K562 (cell line): ENCODE measurements at regions not wholly inside any gene's neighbourhood (a gene's known extent, or its start where the extent isn't known, plus 50 kb on each side); places are given as distances from the start of the nearest gene placed in this dataset.

Experiments
- ATAC-seq: fragments of 200-7000 bp; cut with Tn5 transposase; 3 replicates; pipeline ENCODE4 v1.9.1; 2020; ENCODE audit warnings: moderate library complexity
- BruUV-seq: library from RNA; stranded (reverse); fragments of 400-500 nt; replicated peaks from 2 replicates; lab custom pipeline; 2021; lab: Mats Ljungman, UMichigan
- CTCF ChIA-PET: fragments of 300-600 bp; formaldehyde crosslinking; extraction: SDS; loops from one replicate; lab custom pipeline; 2021; ENCODE audit warnings: low intra/inter-chr PET ratio; lab: Yijun Ruan, JAX
- POLR2A ChIA-PET: fragments of 300-600, 350-650 bp; sonication (Branson Sonifier 250); formaldehyde crosslinking; extraction: SDS; loops from one replicate; lab custom pipeline; 2021; ENCODE audit warnings: antibody characterized with exemption, inconsistent platforms; lab: Yijun Ruan, JAX
- DNase-seq, 4 experiments: peaks; one replicate each; pipeline versions ENCODE4 v3.0.0 to v3.0.0-alpha.2; 2011 to 2018; ENCODE audit warnings: low spot score in 3 of 4, mixed read lengths in 3 of 4; ENCODE audit errors: extremely low read depth in 1 of 4
- FAIRE-seq: peaks from 2 replicates; lab custom pipeline; 2011; peaks lifted over from hg19 to GRCh38; lab: Jason Lieb, UNC
- H2AFZ ChIP-seq: 2 replicates; pipeline ENCODE4 v1.6.0; 2011; ENCODE audit warnings: low read depth, low read length, control low read depth, inconsistent platforms
- H3K27ac ChIP-seq: fragments of 200-600 bp; 3 replicates; pipeline ENCODE4 v1.8.0; 2011; ENCODE audit warnings: low read depth, mild to moderate bottlenecking, control low read depth, inconsistent platforms, low read length, moderate library complexity, mixed read lengths; ENCODE audit errors: extremely low read depth
- H3K27me3 ChIP-seq, 2 experiments: fragments of 300-600 bp in 1 of 2; 2 replicates in 1 of 2; 3 replicates in 1 of 2; pipeline versions ENCODE4 v1.6.0 to v1.8.0; 2011; ENCODE audit warnings: inconsistent platforms in 2 of 2, low read length in 2 of 2, mild to moderate bottlenecking in 1 of 2, mixed read lengths in 1 of 2, moderate library complexity in 1 of 2; ENCODE audit not compliant: control insufficient read depth in 2 of 2, insufficient read depth in 2 of 2
- H3K36me3 ChIP-seq: fragments of 300-600 bp; 3 replicates; pipeline ENCODE4 v1.8.0; 2011; ENCODE audit warnings: mild to moderate bottlenecking, low read length, inconsistent platforms; ENCODE audit not compliant: control insufficient read depth, insufficient read depth
- H3K4me1 ChIP-seq, 2 experiments: fragments of 200-600 bp in 1 of 2; replicated peaks in 1 of 2; 2 replicates in 1 of 2; 3 replicates in 1 of 2; pipeline versions ENCODE4 v1.5.1 to v1.8.0; 2011; ENCODE audit warnings: inconsistent platforms in 2 of 2, low read length in 2 of 2, mild to moderate bottlenecking in 1 of 2, mixed read lengths in 1 of 2, moderate library complexity in 1 of 2; ENCODE audit not compliant: control insufficient read depth in 2 of 2, insufficient read depth in 2 of 2
- H3K4me2 ChIP-seq: 2 replicates; pipeline ENCODE4 v1.6.1; 2011; ENCODE audit warnings: low read length, control low read depth, inconsistent platforms, mixed read lengths; ENCODE audit not compliant: insufficient read depth
- H3K4me3 ChIP-seq: fragments of 200-600 bp; sonication (generic), shearing (Covaris generic); 2 replicates; pipeline ENCODE4 v1.5.1; 2016; ENCODE audit warnings: control low read depth, inconsistent platforms
- H3K79me2 ChIP-seq: fragments of 200-600 bp; 3 replicates; pipeline ENCODE4 v1.8.0; 2011; ENCODE audit warnings: low read length, inconsistent platforms; ENCODE audit not compliant: control insufficient read depth, insufficient read depth
- H3K9ac ChIP-seq, 2 experiments: 2 replicates each; pipeline versions ENCODE4 v1.6.0 to v1.6.1; 2011; ENCODE audit warnings: low read depth in 2 of 2, low read length in 2 of 2, control low read depth in 1 of 2, inconsistent platforms in 1 of 2, mild to moderate bottlenecking in 1 of 2, mixed read lengths in 1 of 2; ENCODE audit not compliant: insufficient read depth in 1 of 2
- H3K9me1 ChIP-seq: one replicate; pipeline ENCODE4 v1.6.0; 2011; ENCODE audit warnings: inconsistent platforms, mild to moderate bottlenecking, low read length, moderate library complexity; ENCODE audit not compliant: control insufficient read depth, insufficient read depth
- H3K9me3 ChIP-seq: replicated peaks from 2 replicates; pipeline ENCODE4 v1.5.1; 2011; ENCODE audit warnings: low read depth, low read length, inconsistent platforms; ENCODE audit not compliant: control insufficient read depth, insufficient read depth
- H4K20me1 ChIP-seq: replicated peaks from 2 replicates; pipeline ENCODE4 v1.6.1; 2011; ENCODE audit warnings: low read length, inconsistent platforms, mixed read lengths; ENCODE audit not compliant: control insufficient read depth, insufficient read depth
- CBFA2T3 ChIP-seq: fragments of 450-650 bp; IDR thresholded peaks from 2 replicates; pipeline ENCODE4 v1.6.1; 2017
- CCNT2 ChIP-seq: IDR thresholded peaks from 2 replicates; pipeline ENCODE4 v1.6.1; 2011; ENCODE audit warnings: borderline replicate concordance, low read depth, mild to moderate bottlenecking, moderate library complexity, mixed read lengths, low read length; ENCODE audit not compliant: insufficient read length; ENCODE audit errors: extremely low read depth
- ERF ChIP-seq: fragments of 450-650 bp; formaldehyde crosslinking; IDR thresholded peaks from 2 replicates; pipeline ENCODE4 v1.4.0; 2020; ENCODE audit warnings: mild to moderate bottlenecking, mixed read lengths
- ETS2 ChIP-seq: IDR thresholded peaks from 2 replicates; pipeline ENCODE4 v1.6.1; 2016; ENCODE audit warnings: borderline replicate concordance, missing genetic modification characterization, mild to moderate bottlenecking, moderate library complexity, missing compliant biosample characterization; ENCODE audit not compliant: poor library complexity, severe bottlenecking
- EWSR1 ChIP-seq: fragments of 450-650 bp; IDR thresholded peaks from 2 replicates; pipeline ENCODE4 v1.6.1; 2018; ENCODE audit warnings: borderline replicate concordance, mild to moderate bottlenecking, low read depth, moderate library complexity; ENCODE audit not compliant: partially characterized antibody
- HNRNPL ChIP-seq: fragments of 200-400 bp; formaldehyde crosslinking; IDR thresholded peaks from 2 replicates; pipeline ENCODE4 v1.6.1; 2017; ENCODE audit warnings: low read depth, mild to moderate bottlenecking, low read length
- NCOA2 ChIP-seq, 2 experiments: fragments of 450-650 bp; IDR thresholded peaks; 2 replicates each; pipeline ENCODE4 v1.6.1; 2018; ENCODE audit warnings: mild to moderate bottlenecking in 2 of 2, moderate library complexity in 1 of 2; ENCODE audit not compliant: partially characterized antibody in 2 of 2
- RBM39 ChIP-seq: fragments of 200-400 bp; formaldehyde crosslinking; optimal IDR thresholded peaks from 2 replicates; pipeline ENCODE3; 2018; ENCODE audit warnings: low read depth, low read length
- SAP30 ChIP-seq: fragments of 200-600 bp; sonication (generic); IDR thresholded peaks from 2 replicates; pipeline ENCODE4 v1.6.1; 2012; ENCODE audit warnings: borderline replicate concordance, low read depth, mild to moderate bottlenecking, moderate library complexity, low read length, control low read depth, inconsistent platforms; ENCODE audit not compliant: insufficient read depth, poor library complexity, severe bottlenecking
- SMAD3 ChIP-seq: fragments of 450-650 bp; formaldehyde crosslinking; conservative IDR thresholded peaks from 2 replicates; pipeline ENCODE4 v1.4.0; 2020; ENCODE audit warnings: mild to moderate bottlenecking
- SRSF7 ChIP-seq: fragments of 200-400 bp; formaldehyde crosslinking; optimal IDR thresholded peaks from 2 replicates; pipeline ENCODE3; 2017; ENCODE audit warnings: mild to moderate bottlenecking, low read depth, low read length
- TSC22D4 ChIP-seq: fragments of 450-650 bp; IDR thresholded peaks from 2 replicates; pipeline ENCODE4 v1.6.1; 2016; ENCODE audit warnings: missing genetic modification characterization, missing biosample characterization, control low read depth
- ZNF561 ChIP-seq: fragments of 450-650 bp; formaldehyde crosslinking; conservative IDR thresholded peaks from 2 replicates; pipeline ENCODE4 v1.4.0; 2020; ENCODE audit warnings: mild to moderate bottlenecking, moderate library complexity
- WGBS: fragments of 100-300 bp; shearing (Covaris generic); methylation state at CpG from one replicate; pipeline ENCODE4 v1.1.6; 2016; ENCODE audit warnings: low coverage, mixed read lengths; ENCODE audit not compliant: insufficient coverage; ENCODE audit errors: missing lambda C conversion rate; 5-methylcytosine and 5-hydroxymethylcytosine counted together
- in situ Hi-C: fragments of 300-500 bp; cut with MboI; formaldehyde crosslinking; loops from 4 replicates; pipeline ENCODE4 v1.15.0; 2018; ENCODE audit warnings: inconsistent platforms, mixed read lengths
- intact Hi-C: fragments of 100-400 bp; cut with micrococcal nuclease; formaldehyde crosslinking; loops from 2 replicates; pipeline ENCODE4 v1.14.2; 2022
- TF ChIP-seq, protein P1 (sequence below): fragments of 150-350 bp; IDR thresholded peaks from 2 replicates; pipeline ENCODE4 v1.6.1; 2014; ENCODE audit warnings: low read depth, mild to moderate bottlenecking, low read length, borderline replicate concordance
- TF ChIP-seq, protein P2 (sequence below): fragments of 250-450 bp; sonication (Bioruptor Pico); IDR thresholded peaks from 2 replicates; pipeline ENCODE4 v1.4.0; 2020
- TF ChIP-seq, protein P3 (sequence below), 3 experiments: fragments of 200-800 bp in 1 of 3; sonication (Bioruptor generic) in 1 of 3; sonication (generic) in 1 of 3; formaldehyde crosslinking in 1 of 3; IDR thresholded peaks; 2 replicates each; pipeline versions ENCODE4 v1.6.1 to v1.8.0; 2016 to 2022; ENCODE audit warnings: mild to moderate bottlenecking in 2 of 3, missing compliant biosample characterization in 2 of 3, missing genetic modification characterization in 2 of 3, missing genetic modification reagents in 1 of 3

DNA sequence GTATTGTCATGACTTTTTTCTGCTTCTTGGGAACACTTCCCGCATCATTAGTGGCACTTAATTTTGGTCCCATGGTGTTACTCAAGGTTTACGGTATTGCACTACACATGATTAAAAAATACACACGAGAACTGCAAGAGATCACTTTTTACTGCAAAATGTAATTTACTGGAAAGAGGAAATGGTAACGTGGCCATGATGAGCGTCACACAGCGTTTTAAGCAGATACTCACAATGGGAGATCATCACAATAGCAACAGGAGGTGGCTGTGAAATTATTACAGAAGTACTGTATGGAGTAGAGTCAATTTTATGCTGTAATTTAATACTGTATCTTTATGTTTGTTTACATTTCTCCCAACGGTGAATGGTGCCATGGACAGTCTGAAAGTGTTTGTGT lies 1510.3 kb downstream of the AMY1C start:
- Histone ChIP-seq H3K79me2 (no peaks in the 10 kb centered on the region), H3K4me1 (no peaks in the 10 kb centered on the region), H2AFZ (no peak overlapping the region), H3K36me3 (no peaks in the 10 kb centered on the region), H3K9me3 (no peaks in the 10 kb centered on the region), H4K20me1 (no peaks in the 10 kb centered on the region), H3K27me3 (no peaks in the 10 kb centered on the region), H3K4me3 (no peak overlapping the region), H3K27ac (no peak overlapping the region), H3K9ac (no peak overlapping the region), H3K9me1 (no peaks in the 10 kb centered on the region), H3K4me2 (no peak overlapping the region)
- CTCF ChIA-PET: no interaction called here
- no TSS peak for BruUV-seq
- POLR2A ChIA-PET: no interaction called here
- ATAC-seq (no peak), DNase-seq (no peak), FAIRE-seq (no peak)
- under 1% methylated on average over 7 of the region's 7 CpGs for WGBS
- intact Hi-C loops (no loop called here), in situ Hi-C loops (no loop called here)
- TF ChIP-seq NCOA2 (IDR thresholded peaks at IDR 0.05; ENCODE audit: partially characterized antibody in 2 of 2): no peak
- TF ChIP-seq, protein P1, sequence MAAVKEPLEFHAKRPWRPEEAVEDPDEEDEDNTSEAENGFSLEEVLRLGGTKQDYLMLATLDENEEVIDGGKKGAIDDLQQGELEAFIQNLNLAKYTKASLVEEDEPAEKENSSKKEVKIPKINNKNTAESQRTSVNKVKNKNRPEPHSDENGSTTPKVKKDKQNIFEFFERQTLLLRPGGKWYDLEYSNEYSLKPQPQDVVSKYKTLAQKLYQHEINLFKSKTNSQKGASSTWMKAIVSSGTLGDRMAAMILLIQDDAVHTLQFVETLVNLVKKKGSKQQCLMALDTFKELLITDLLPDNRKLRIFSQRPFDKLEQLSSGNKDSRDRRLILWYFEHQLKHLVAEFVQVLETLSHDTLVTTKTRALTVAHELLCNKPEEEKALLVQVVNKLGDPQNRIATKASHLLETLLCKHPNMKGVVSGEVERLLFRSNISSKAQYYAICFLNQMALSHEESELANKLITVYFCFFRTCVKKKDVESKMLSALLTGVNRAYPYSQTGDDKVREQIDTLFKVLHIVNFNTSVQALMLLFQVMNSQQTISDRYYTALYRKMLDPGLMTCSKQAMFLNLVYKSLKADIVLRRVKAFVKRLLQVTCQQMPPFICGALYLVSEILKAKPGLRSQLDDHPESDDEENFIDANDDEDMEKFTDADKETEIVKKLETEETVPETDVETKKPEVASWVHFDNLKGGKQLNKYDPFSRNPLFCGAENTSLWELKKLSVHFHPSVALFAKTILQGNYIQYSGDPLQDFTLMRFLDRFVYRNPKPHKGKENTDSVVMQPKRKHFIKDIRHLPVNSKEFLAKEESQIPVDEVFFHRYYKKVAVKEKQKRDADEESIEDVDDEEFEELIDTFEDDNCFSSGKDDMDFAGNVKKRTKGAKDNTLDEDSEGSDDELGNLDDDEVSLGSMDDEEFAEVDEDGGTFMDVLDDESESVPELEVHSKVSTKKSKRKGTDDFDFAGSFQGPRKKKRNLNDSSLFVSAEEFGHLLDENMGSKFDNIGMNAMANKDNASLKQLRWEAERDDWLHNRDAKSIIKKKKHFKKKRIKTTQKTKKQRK: no peak
- TF ChIP-seq ERF: no peak
- TF ChIP-seq SMAD3 (CRISPR knock-in tag): no peak
- TF ChIP-seq, protein P2, sequence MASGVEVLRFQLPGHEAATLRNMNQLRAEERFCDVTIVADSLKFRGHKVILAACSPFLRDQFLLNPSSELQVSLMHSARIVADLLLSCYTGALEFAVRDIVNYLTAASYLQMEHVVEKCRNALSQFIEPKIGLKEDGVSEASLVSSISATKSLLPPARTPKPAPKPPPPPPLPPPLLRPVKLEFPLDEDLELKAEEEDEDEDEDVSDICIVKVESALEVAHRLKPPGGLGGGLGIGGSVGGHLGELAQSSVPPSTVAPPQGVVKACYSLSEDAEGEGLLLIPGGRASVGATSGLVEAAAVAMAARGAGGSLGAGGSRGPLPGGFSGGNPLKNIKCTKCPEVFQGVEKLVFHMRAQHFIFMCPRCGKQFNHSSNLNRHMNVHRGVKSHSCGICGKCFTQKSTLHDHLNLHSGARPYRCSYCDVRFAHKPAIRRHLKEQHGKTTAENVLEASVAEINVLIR (CRISPR knock-in tag): no peak
- TF ChIP-seq SRSF7: no peak
- no peak for TF ChIP-seq TSC22D4 (tag)
- TF ChIP-seq CCNT2: no peak
- no peak for TF ChIP-seq ETS2 (tag)
- TF ChIP-seq EWSR1: no peak
- no peak for TF ChIP-seq ZNF561
- TF ChIP-seq, protein P3, sequence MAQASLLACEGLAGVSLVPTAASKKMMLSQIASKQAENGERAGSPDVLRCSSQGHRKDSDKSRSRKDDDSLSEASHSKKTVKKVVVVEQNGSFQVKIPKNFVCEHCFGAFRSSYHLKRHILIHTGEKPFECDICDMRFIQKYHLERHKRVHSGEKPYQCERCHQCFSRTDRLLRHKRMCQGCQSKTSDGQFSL (CRISPR knock-in tag; IDR thresholded peaks at IDR 0.05): no peak
- TF ChIP-seq, protein P3 (tag; IDR thresholded peaks at IDR 0.05): no peak
- no peak for TF ChIP-seq SAP30
- TF ChIP-seq HNRNPL: no peak
- TF ChIP-seq RBM39: no peak
- no peak for TF ChIP-seq CBFA2T3
